Mesothelial cell of epicardium (in vitro differentiated cells): ENCODE measurements at regions not wholly inside any gene's neighbourhood (a gene's known extent, or its start where the extent isn't known, plus 50 kb on each side); places are given as distances from the start of the nearest gene placed in this dataset.

ENCODE experiments used
- DNase-seq, 2 experiments: peaks; one replicate each; pipeline ENCODE4 v3.0.0; 2021; ENCODE audit warnings: low spot score in 2 of 2; ENCODE audit not compliant: unreplicated experiment in 2 of 2
- H3K27ac Mint-ChIP-seq: 2 replicates; pipeline ENCODE4 v1.8.0; 2021; ENCODE audit warnings: mixed read lengths
- H3K27me3 Mint-ChIP-seq: 2 replicates; pipeline ENCODE4 v1.8.0; 2021; ENCODE audit warnings: low read depth, mixed read lengths
- H3K36me3 Mint-ChIP-seq: 2 replicates; pipeline ENCODE4 v1.8.0; 2021; ENCODE audit warnings: mixed read lengths
- H3K4me1 Mint-ChIP-seq: 2 replicates; pipeline ENCODE4 v1.8.0; 2021; ENCODE audit warnings: mixed read lengths
- H3K4me3 Mint-ChIP-seq: 2 replicates; pipeline ENCODE4 v1.8.0; 2021; ENCODE audit warnings: mild to moderate bottlenecking, moderate library complexity, mixed read lengths
- H3K9me3 Mint-ChIP-seq: 2 replicates; pipeline ENCODE4 v1.8.0; 2021; ENCODE audit warnings: mixed read lengths
- TF ChIP-seq, protein P1 (sequence below): fragments of 200-600 bp; sonication (generic); IDR thresholded peaks from one replicate; pipeline ENCODE4 v1.5.0; 2021; ENCODE audit warnings: antibody characterized with exemption; ENCODE audit not compliant: unreplicated experiment

DNA sequence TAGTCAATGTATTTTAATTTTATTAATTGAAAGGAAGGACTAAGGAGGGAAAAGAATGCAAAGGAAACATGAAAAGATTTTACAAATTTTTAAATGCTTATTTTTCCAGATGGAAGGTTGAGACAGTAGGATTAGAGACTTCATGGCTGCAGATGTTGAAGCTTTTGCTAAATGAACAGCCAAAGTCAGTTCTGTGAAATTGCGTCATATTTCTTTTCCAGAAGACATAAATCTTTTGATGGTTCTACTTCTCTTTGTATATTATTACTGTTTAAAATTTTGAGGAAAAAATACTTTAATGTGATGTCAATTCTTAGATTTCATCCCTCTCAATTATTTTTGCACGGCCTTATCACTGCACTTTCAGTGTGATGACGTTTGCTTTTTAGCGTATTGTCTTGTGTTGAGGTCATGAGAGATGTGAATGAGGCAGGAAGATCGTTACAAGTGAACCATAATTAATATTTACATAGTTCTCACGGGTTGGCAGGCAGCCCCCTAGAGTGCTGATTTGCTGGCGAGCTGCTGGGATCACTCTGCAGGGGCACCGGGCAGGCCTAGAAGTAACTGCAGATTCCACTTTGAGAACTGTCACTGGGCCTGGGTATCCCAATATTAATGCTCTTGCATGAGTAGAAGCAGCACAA is 158.1 kb downstream of the TBXT start:
- DNase-seq = no peak
- H3K27me3 Mint-ChIP-seq = peaks cover 79% of the 10 kb centered on the region
- no peaks in the 10 kb centered on the region for H3K9me3 Mint-ChIP-seq
- no peaks in the 10 kb centered on the region for H3K36me3 Mint-ChIP-seq
- no peak overlapping the region for H3K27ac Mint-ChIP-seq
- peak overlapping the region; percentile 64 for H3K4me3 Mint-ChIP-seq
- TF ChIP-seq, protein P1, sequence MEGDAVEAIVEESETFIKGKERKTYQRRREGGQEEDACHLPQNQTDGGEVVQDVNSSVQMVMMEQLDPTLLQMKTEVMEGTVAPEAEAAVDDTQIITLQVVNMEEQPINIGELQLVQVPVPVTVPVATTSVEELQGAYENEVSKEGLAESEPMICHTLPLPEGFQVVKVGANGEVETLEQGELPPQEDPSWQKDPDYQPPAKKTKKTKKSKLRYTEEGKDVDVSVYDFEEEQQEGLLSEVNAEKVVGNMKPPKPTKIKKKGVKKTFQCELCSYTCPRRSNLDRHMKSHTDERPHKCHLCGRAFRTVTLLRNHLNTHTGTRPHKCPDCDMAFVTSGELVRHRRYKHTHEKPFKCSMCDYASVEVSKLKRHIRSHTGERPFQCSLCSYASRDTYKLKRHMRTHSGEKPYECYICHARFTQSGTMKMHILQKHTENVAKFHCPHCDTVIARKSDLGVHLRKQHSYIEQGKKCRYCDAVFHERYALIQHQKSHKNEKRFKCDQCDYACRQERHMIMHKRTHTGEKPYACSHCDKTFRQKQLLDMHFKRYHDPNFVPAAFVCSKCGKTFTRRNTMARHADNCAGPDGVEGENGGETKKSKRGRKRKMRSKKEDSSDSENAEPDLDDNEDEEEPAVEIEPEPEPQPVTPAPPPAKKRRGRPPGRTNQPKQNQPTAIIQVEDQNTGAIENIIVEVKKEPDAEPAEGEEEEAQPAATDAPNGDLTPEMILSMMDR = no peak
- H3K4me1 Mint-ChIP-seq = peaks cover 37% of the 10 kb centered on the region

DNA sequence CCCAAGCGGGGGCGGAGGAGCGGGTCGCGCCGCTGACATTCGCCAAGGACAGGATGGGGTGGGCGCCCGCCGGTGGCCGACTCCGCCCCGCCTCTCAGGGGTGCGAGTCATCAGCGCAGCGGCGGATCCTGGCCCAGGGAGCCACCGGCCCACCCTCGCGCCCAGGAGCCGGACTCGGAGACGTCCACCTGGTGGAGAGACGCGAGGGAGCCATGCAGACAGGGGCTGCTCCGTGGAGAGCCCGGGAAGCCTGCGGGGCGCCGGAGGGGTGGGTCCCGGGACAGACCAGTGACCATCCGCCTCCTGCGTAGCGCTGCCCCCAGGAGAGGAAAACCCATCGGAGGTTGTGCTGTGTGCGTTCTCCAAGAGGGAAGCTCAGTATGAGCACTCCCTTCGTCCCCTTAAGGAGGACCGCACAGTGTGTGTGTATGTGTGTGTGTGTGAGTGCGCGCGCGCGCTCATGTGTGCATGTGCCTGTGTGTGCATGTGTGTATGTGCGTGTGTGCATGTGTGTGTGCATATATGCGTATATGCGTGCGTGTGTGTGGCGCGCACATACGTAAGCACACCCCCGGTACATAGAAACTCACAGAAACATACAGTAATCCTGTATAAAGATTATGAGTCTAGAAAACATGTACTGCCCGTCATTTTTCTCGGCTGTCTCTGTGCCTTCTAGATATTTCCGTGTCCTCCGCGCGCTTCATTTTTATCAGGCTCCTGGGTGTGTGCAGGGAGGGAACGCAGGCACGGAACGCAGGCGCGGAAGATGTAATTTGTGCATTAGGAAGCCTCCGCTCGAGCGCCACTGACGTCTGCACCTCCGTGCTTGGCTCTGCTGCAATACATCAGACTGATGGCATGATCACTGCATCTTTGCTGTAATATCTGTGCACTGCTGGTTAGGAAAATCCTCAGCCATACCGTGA is 158.9 kb downstream of the TBXT start:
- H3K27ac Mint-ChIP-seq = no peak overlapping the region
- DNase-seq = no peak
- TF ChIP-seq, protein P1 = no peak
- peak overlapping the region; percentile 64 for H3K4me3 Mint-ChIP-seq
- peaks cover 40% of the 10 kb centered on the region for H3K4me1 Mint-ChIP-seq
- no peaks in the 10 kb centered on the region for H3K36me3 Mint-ChIP-seq
- H3K9me3 Mint-ChIP-seq = peaks cover 3% of the 10 kb centered on the region
- peaks cover 71% of the 10 kb centered on the region for H3K27me3 Mint-ChIP-seq

DNA sequence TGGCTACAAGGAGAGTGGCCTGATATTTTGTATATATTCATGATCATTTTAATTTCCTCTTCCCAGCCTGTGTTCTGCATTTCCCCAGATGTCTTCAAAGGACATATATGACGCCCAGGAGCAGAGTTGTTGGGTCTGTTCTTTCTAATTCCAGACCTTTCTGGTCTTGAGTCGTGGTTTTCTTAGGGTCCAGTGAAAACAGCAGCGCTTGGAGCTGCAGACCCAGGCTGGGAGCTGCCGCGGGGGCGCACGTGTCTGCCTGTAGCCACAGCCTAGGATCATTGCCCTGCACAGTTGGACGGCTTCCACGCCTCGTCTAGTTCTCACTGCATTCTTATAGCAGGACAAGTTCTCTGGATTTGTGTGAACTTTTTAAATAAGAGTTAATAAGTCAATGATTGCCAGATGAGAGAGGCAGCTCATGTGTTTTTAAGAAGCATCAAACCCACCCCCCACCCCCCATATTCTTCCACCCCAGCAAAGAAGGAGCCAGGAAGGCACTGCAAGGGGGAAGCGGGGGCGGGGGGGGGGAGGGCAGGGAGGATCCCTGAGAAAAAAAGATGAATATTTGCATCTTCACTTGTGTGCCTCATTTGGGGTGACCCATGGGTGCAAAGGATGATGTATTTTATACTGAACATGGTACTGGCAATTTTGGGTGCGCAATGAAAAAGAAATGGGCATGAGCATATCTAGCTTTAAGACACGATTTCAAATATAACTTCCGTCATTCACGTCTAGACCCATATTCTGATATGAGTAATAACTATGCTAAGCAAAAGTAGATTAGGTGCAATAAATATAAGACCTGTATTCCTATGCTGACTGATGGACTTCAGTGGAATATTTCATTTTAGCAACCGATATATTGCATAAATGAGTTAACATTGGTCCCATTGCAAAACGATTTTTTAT is 160.0 kb downstream of the TBXT start:
- DNase-seq = no peak
- Mint-ChIP-seq H3K4me1 (peaks cover 48% of the 10 kb centered on the region), H3K27me3 (peaks cover 67% of the 10 kb centered on the region), H3K9me3 (peaks cover 7% of the 10 kb centered on the region), H3K4me3 (peak overlapping the region; percentile 64), H3K36me3 (no peaks in the 10 kb centered on the region), H3K27ac (no peak overlapping the region)
- TF ChIP-seq, protein P1 = no peak

DNA sequence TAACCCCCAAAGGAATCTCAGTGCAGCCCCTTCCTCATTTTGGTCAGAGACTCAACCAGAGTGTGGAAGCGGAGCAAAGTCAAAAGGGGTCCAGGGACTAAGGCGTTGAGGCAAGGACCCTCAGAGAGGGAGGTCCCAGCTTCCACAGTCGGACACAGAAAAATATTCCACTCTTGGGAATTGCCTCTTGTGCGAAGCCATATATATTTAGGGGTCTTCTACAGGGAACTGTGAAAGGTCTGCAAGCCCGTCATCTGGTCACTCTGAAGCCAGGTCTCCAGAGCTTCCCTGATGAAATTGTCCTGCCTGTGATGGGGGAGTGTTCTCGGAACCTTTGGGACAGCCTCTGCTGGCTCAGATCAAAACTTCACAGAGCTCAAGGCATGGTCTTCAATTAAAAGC is 160.8 kb downstream of the TBXT start:
- Mint-ChIP-seq H3K4me3 (peak overlapping the region; percentile 66), H3K4me1 (peaks cover 48% of the 10 kb centered on the region), H3K27me3 (peaks cover 64% of the 10 kb centered on the region), H3K27ac (no peak overlapping the region), H3K9me3 (peaks cover 7% of the 10 kb centered on the region), H3K36me3 (no peaks in the 10 kb centered on the region)
- no peak for DNase-seq
- TF ChIP-seq, protein P1 = no peak
